Activated T-cell treated with anti-CD3 and anti-CD28 coated beads, Interleukin-2, amount 50 U/mL, for 48 hours (primary cell): ENCODE measurements at regions not wholly inside any gene's neighbourhood (a gene's known extent, or its start where the extent isn't known, plus 50 kb on each side); places are given as distances from the start of the nearest gene placed in this dataset.

Experiments used
- DNase-seq, 2 experiments: peaks; one replicate each; pipeline ENCODE4 v3.0.0-alpha.2; 2020

GRCh38 chr6:143621876-143622605 is 55.7 kb upstream of the PHACTR2 start:
- no peak for DNase-seq

- no peak for DNase-seq
These were observed 56.4 kb upstream of the PHACTR2 start for GRCh38 chr6:143621159-143621873.

- no peak for DNase-seq
These were observed 57.3 kb upstream of the PHACTR2 start for GRCh38 chr6:143620447-143620846.

DNA sequence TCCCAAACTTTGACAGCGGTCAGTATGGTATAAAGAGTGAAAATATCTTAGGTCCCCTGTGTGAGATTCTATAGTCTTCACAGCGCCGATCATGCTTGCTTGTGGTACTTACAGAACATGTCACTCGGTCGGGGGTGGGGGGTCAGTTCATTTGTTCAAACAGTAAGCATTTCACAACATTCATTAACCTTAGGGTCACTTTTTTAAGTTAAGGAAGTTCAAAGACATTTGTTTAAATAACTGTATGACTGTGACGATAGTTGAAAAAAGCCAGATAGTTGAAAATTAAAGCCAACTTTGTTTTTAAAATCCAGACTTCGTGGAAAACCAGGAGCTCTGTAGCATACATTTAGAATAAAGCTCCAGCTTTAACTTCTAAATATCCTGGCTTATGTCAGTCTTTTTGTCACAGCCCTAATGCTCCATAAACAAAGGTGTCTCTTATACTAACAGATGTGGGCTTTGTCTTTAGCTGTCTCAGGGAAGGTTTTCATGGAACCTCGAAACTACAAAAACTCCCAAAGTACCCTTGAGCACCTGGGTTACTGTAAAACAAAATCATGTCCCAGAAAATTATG is 57.9 kb upstream of the PHACTR2 start:
- no peak for DNase-seq

DNA sequence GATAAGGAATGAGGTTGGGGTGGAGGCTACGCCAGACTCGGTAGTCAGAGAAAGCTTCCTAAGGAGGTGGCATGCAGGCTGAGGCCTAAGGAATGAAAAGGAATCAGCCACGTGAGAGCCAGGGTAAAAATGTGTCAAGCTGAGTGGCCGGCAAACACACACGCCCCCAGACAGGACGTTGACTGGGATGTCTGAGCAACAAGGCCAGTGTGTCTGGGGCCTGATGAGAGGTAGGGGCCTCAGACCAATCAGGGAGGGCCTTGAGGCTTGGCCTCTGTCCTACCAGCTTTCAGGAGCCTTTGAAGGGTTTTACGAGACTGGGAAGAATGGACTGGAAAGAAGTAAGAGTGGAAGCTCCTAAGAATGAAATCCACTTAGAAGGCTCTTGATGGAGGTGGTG is 61.0 kb upstream of the PHACTR2 start:
- DNase-seq = no peak

DNA sequence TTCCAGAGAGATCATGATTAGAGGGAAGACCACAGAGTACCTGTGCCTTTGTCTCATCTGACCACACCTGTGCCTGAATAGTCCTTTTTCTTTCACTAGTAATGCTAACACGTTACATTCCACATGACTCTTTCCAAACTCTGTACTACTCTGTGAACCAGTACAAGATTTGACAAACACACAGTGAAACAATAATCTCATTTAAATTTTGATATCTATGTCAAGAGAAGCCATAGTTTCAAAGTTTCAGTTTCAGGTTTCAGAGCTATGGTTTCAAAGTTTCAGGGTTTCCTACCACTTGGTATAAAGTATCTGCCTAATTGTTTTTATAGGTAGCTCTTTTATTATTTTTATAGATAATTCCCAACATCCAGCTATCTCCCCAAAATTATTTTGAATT is 62.0 kb upstream of the PHACTR2 start:
- DNase-seq = no peak

GRCh38 chr6:143614235-143614634 is 63.5 kb upstream of the PHACTR2 start:
- DNase-seq = no peak

- no peak for DNase-seq
These were observed 64.0 kb upstream of the PHACTR2 start for GRCh38 chr6:143613749-143614148.

DNA sequence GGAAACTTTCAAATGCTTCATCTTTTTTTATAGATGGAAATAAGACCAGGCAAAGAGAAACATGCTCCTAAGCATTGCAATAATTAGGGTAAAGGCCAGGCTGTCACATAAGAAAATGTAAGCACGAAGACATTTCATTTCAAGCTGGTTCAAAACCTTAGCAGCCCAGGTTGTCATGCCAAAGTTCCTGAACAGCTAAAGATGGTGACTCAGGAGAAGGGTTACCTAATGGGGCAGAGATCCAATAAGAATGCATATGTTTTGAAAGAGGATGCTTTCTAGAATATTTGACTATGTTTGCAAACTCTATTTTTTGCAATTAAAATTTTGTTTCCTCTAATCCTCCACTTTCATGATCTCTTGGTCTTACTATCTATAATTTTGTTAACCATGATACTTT is 65.6 kb upstream of the PHACTR2 start:
- no peak for DNase-seq

DNA sequence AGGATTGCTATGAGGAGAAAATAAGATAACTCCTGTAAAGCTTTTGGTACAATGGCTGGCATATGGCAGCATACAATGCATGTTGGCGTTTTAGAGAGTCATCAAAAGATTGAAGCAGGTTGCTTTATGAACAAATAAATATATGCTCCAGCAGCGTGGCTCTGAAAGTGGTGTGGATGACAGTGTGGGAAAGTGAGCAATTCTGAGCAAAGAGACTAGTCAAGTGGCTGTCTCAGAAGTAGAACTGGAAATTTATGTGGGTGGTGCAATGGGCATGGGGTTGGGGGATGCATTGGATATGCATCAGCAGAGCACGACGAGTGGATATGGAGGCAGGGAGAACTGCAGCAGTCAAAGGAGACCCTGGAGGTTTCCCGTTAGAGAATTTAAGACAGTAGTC is 66.2 kb upstream of the PHACTR2 start:
- DNase-seq = no peak

DNA sequence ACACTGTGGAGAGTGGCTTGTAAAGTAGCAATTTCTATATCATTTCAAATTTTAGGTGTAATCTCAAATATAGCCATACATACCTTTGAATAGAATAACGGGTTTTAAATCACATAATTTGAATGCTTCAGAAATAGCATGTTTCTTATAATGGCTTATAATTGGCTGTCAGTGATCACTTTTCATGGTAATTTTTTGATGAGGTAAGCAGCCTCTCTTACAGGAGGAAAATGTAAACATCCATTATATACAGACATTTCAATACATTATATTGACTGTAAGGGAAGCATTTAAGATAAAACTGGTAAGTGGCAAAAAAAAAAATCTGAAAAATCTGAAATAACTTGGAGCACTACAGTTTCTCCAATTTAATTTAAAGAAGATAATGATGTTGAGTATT is 67.8 kb upstream of the PHACTR2 start:
- no peak for DNase-seq

DNA sequence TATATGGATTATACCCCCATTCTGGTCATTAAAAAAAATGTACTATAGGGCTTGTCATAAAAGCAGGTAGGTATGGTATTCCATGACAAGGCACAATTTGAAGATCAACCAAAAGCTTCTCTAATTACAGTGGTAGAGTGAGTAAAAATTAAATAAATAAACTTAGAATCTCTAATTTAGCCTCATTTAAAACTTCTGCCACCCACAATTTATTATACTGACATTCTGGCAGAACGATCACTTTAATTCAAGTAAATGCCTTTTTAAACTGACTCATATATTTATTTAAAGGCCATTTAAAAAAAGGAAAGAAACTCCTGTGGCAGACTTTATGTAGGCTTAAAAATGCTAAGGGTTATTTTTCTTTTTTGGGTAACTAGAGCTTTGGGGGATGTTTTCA is 68.3 kb upstream of the PHACTR2 start:
- DNase-seq = no peak

DNA sequence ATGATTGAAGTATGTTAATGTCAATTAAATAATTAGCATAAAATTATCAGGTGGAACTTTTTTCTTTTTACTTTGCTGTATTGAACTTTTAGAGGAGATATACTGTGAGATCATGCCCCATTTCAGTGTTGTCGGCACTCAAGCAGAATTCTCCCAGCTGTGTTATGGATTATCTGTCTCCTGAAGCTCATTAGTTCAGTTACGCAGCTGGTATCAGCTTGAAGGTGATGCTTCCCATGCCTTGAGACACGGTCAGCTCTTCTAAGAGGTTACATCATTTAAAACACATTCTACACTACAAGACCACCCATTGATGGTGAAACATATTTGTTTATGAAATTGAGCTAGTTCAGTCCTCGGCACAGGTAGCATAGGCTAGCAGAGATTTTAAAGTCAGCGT is 68.9 kb upstream of the PHACTR2 start:
- no peak for DNase-seq

- DNase-seq = no peak
These were observed 69.8 kb upstream of the PHACTR2 start for GRCh38 chr6:143607974-143608373.

DNA sequence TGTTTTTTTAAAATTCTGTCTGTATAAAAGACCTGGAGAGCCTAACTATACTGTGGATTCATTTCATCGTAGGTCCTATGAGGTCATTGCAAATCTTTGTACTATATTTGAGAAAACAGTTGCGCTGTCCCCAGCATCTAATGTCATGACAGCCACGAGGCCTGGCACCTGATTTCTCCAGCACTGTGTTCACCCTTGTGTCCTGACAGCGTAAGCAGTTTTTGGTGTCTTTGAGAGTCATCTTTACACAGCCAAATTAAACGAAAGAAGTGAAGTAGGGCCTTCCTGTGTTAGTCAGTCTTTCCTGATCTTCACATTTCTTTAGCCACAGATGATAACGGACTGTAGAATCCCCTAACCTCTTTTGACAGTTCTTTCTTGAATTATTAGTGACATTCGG is 70.6 kb upstream of the PHACTR2 start:
- no peak for DNase-seq

GRCh38 chr6:143605906-143606521 is 71.8 kb upstream of the PHACTR2 start:
- no peak for DNase-seq

DNA sequence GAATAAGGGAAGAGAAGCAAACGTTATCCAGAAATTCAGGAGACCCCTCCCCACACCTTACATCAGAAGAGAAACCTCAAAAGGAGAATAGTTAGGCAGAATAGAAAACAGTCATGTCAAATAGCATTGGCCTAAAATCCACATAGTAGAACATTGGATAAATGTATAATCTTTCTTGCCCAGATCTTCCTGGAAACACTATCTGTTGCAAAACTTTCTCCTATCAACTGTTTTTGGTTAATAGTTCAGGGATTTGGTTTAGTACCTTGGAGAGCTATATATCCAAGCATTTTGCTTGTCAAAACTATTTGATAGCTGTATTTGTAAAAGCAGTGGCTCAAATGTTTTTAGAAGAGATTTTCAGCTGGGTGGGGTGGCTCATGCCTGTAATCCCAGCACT is 74.3 kb upstream of the PHACTR2 start:
- DNase-seq = no peak

- DNase-seq = no peak
These were observed 76.3 kb upstream of the PHACTR2 start for GRCh38 chr6:143601504-143601903.

DNA sequence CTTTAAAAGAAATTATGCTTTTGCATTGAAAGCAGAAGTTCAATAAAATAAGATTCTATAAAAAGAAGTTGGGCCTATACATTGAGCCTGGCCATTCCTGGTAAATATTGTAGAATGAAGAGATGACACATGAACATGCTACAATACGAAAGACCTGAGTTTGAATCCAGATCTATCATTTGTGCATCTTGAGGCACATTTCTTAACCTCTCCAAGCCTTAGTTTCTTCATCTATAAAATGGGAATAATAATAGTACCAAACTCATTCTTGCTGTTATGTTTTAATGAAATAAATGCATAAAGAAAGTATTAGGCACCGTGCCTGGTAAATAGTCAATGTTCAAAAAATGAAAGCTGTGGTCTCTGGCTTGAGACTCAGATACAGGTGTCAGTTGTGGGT is 76.9 kb upstream of the PHACTR2 start:
- DNase-seq = no peak

DNA sequence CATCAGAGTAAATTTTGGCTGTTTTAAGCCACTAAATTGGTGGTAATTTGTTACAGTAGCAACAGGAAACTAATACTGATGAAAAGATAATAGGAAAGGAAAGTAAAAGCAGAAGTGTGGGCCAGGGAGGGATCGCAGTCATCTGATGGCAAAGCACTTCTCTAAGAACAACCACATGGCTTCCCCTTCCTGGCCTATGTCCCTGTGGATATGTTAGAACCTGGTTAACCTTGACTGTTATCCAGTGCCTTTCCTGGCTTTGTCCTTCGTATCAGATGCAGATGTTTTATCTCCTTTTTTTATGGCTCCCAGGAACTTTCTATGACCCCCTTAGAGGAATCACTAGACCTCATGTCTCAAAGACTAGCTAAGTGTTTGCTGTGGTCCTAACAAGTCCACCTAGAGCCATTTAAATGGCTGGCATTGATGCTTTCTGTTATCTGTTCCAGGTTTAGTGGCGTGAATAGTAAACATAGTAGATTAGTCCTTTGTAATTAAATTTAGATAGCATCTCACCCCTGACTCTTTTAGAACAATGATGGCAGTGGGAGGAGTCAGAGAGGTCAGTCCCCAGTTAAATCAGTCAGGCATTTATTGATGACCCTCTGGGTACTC is 79.2 kb upstream of the PHACTR2 start:
- no peak for DNase-seq

DNA sequence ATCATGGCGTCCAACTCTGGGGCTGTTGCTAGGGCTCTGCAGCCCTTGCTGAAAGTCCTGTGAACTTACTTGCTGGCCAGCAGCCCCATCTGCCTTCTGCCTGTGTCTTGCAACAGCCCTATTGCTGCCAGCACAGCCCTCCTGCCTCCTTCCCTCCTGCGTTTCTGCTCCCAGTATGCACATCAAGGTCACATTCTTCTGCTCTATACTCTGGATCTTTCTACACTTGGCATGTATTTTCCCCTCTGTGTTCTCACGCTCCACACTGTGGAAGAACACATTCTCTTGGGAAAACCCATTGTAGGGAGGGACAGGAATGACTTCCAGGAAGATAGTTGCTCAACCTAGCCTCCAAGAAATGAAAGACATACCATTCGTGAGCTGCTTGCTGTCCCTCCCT is 80.9 kb upstream of the PHACTR2 start:
- no peak for DNase-seq

DNA sequence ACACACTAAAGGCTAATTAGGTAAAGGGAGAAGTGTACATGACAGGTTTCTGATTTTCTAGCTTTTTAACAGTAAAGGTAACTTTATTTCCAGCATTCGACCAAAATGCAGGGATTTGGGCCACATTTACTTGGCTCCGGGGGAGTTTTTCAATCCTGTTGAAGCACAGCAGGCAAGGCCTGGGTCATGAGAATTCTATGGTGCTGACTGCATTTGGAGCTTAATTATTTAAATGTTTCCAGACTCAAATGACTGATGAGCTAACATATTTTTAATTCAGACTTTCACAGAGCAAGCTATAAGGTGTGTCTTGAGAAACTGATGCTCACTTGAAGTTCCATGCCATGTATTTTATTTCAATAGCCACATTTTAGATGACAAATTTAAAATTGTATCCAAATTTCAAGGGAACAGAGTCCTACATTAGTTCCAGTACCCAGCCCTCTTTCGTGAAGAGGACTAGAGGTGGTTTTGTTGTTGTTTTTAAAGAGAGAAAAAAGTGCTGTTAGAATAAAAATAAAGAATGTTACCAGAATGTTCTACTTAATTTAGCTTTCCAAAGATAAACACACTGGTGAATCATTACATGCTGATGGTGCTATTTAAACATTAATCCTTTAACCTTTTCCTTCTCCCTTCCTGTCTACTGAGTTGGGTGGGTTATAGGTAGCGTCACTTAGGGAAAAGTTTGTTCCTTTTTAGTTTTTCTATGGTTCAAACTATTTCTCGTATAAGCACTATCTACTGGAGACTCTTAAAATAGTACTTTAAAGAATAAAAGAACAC is 82.3 kb upstream of the PHACTR2 start:
- no peak for DNase-seq

GRCh38 chr6:143594647-143595046 is 83.1 kb upstream of the PHACTR2 start:
- DNase-seq = no peak
